ENCODE measurements at regions not wholly inside any gene's neighbourhood (a gene's known extent, or its start where the extent isn't known, plus 50 kb on each side); places are given as distances from the start of the nearest gene placed in this dataset.

DNA sequence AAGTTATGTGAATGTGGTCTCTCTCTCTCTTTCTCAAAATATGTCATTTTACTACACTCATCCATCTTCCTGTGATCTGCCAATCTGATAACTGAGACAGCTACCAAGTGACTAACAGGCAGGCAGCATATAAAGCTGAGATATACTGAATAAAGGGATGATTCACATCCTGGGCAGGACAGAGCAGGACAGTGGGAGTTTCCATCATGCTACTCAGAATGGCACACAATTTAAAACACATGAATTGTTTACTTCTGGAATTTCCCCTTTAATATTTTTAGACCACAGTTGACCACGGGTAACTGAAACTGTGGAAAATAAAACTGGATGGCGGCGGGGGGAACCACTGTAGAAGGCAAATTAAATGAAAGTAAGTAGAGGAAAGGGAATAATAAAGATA is 58.6 kb upstream of the DCTD start:
- peak; percentile 50 for DNase-seq

GRCh38 chr4:182973941-182974340 is 56.8 kb upstream of the DCTD start:
- DNase-seq = no peak
- in situ Hi-C loops (cut with HindIII; ENCODE audit: low pct_ligation_motif_present, low pct_unique_long_range_greater_than_20kb, low sequenced_read_pairs) = no loop called here

More for the DNA sequence above, 58.6 kb upstream of the DCTD start:
- in situ Hi-C loops (cut with HindIII; ENCODE audit: low pct_ligation_motif_present, low pct_unique_long_range_greater_than_20kb, low sequenced_read_pairs) = no loop called here

- in situ Hi-C loops (cut with HindIII; ENCODE audit: low pct_ligation_motif_present, low pct_unique_long_range_greater_than_20kb, low sequenced_read_pairs) = no loop called here
- DNase-seq = no peak
Observed at GRCh38 chr4:182973511-182973911, 56.3 kb upstream of the DCTD start.

GRCh38 chr4:182971702-182972101 is 54.5 kb upstream of the DCTD start:
- in situ Hi-C loops (cut with HindIII; ENCODE audit: low pct_ligation_motif_present, low pct_unique_long_range_greater_than_20kb, low sequenced_read_pairs) = no loop called here
- DNase-seq = no peak

- in situ Hi-C loops (cut with HindIII; ENCODE audit: low pct_ligation_motif_present, low pct_unique_long_range_greater_than_20kb, low sequenced_read_pairs) = no loop called here
- DNase-seq = no peak
Observed at GRCh38 chr4:182969651-182970279, 52.6 kb upstream of the DCTD start.

GRCh38 chr4:182968917-182969650 is 51.9 kb upstream of the DCTD start:
- in situ Hi-C loops (cut with HindIII; ENCODE audit: low pct_ligation_motif_present, low pct_unique_long_range_greater_than_20kb, low sequenced_read_pairs) = no loop called here
- no peak for DNase-seq

DNA sequence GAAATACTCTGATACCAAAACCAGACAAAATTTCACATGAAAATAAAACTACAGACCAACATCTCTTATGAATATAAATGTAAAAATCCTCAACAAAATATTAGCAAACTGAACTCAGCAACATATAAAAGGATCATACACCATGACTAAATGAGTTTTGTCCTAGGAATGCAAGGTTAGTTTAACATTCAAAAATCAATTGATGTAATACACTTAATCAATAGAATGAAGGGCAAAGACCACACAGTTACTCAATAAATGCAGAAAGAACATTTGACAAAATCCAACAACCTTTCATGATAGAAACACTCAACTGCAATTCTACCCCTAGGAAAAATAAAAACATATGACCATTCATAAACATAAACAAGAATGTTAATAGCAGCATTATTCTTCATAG is 50.2 kb upstream of the DCTD start:
- no peak for DNase-seq
- in situ Hi-C loops (cut with HindIII; ENCODE audit: low pct_ligation_motif_present, low pct_unique_long_range_greater_than_20kb, low sequenced_read_pairs) = no loop called here

All from ACHN (cell line).